Neural progenitor cell (in vitro differentiated cells): ENCODE measurements at regions not wholly inside any gene's neighbourhood (a gene's known extent, or its start where the extent isn't known, plus 50 kb on each side); places are given as distances from the start of the nearest gene placed in this dataset.

ENCODE experiments used
- DNase-seq: peaks from one replicate; pipeline ENCODE4 v3.0.0-alpha.2; 2016; ENCODE audit warnings: low spot score
- H2AFZ ChIP-seq: fragments of 200-600 bp; sonication (generic); replicated peaks from 2 replicates; pipeline ENCODE4 v1.6.1; 2016; ENCODE audit warnings: antibody characterized with exemption
- H3F3A ChIP-seq: fragments of 200-600 bp; sonication (generic); 2 replicates; pipeline ENCODE4 v1.6.1; 2016; ENCODE audit warnings: antibody characterized with exemption, low read depth
- H3K27ac ChIP-seq: fragments of 200-600 bp; sonication (generic); 2 replicates; pipeline ENCODE4 v1.5.1; 2016; ENCODE audit warnings: mild to moderate bottlenecking
- H3K27me3 ChIP-seq: fragments of 200-600 bp; sonication (generic); 2 replicates; pipeline ENCODE4 v1.6.1; 2016; ENCODE audit warnings: mild to moderate bottlenecking, moderate library complexity
- H3K36me3 ChIP-seq: fragments of 200-600 bp; sonication (generic); 2 replicates; pipeline ENCODE4 v1.5.1; 2016
- H3K4me1 ChIP-seq: fragments of 200-600 bp; sonication (generic); 2 replicates; pipeline ENCODE4 v1.6.1; 2016; ENCODE audit warnings: mixed run types
- H3K4me2 ChIP-seq: fragments of 200-600 bp; sonication (generic); 2 replicates; pipeline ENCODE4 v1.6.1; 2016
- H3K4me3 ChIP-seq: fragments of 200-600 bp; sonication (generic); 2 replicates; pipeline ENCODE4 v1.5.1; 2016
- H3K79me2 ChIP-seq: fragments of 200-600 bp; sonication (generic); 2 replicates; pipeline ENCODE4 v1.6.1; 2016; ENCODE audit warnings: low read depth
- H3K9ac ChIP-seq: fragments of 200-600 bp; sonication (generic); 2 replicates; pipeline ENCODE4 v1.6.1; 2016
- H3K9me3 ChIP-seq: fragments of 200-600 bp; sonication (generic); 2 replicates; pipeline ENCODE4 v1.5.1; 2016; ENCODE audit warnings: low read depth
- H4K20me1 ChIP-seq: fragments of 200-600 bp; sonication (generic); 2 replicates; pipeline ENCODE4 v1.6.1; 2016; ENCODE audit warnings: low read depth
- H3K27ac Mint-ChIP-seq: 3 replicates; pipeline ENCODE4 v1.8.0; 2021; ENCODE audit warnings: mixed read lengths
- H3K27me3 Mint-ChIP-seq: 2 replicates; pipeline ENCODE4 v1.8.0; 2022; ENCODE audit warnings: low read depth, mild to moderate bottlenecking, inconsistent platforms, moderate library complexity, mixed read lengths; ENCODE audit not compliant: insufficient read depth
- H3K36me3 Mint-ChIP-seq: 3 replicates; pipeline ENCODE4 v1.8.0; 2021; ENCODE audit warnings: mixed read lengths
- H3K4me1 Mint-ChIP-seq: 3 replicates; pipeline ENCODE4 v1.8.0; 2021; ENCODE audit warnings: mixed read lengths
- H3K4me3 Mint-ChIP-seq: 3 replicates; pipeline ENCODE4 v1.8.0; 2021; ENCODE audit warnings: mild to moderate bottlenecking, moderate library complexity, mixed read lengths
- H3K9me3 Mint-ChIP-seq: 3 replicates; pipeline ENCODE4 v1.8.0; 2020; ENCODE audit warnings: mixed read lengths
- EZH2 ChIP-seq: fragments of 200-600 bp; sonication (generic); IDR thresholded peaks from 2 replicates; pipeline ENCODE4 v1.6.1; 2017; ENCODE audit warnings: antibody characterized with exemption, mild to moderate bottlenecking, moderate library complexity
- EZH2phosphoT487 ChIP-seq: fragments of 200-600 bp; sonication (generic); IDR thresholded peaks from 2 replicates; pipeline ENCODE4 v1.6.1; 2017; ENCODE audit warnings: antibody characterized with exemption
- TF ChIP-seq, protein P1 (sequence below): fragments of 200-600 bp; sonication (generic); IDR thresholded peaks from 2 replicates; pipeline ENCODE4 v1.5.1; 2017; ENCODE audit warnings: antibody characterized with exemption, mild to moderate bottlenecking

DNA sequence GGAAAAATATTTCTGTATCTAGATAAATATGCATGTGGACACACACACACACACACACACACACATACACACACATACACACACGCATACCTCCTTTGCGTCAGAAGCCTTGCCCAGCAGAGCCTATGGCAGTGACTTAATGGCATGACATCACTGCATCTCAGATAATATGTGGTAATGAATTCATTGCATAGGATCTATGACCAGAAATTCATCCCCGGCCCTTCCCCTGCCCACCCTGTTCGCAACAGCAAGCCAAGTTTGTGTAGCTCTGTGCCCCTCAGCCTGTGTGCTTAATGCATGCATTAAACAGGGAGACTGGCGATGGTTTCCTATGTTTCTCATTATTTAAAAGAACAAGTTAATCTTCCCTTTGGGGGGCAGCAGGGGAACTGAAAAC, 120.7 kb downstream of the NKX6-1 start:
- Mint-ChIP-seq H3K27ac (no peak overlapping the region), H3K27me3 (peaks cover 59% of the 10 kb centered on the region), H3K9me3 (peaks cover 2% of the 10 kb centered on the region), H3K4me1 (peaks cover 25% of the 10 kb centered on the region), H3K36me3 (no peaks in the 10 kb centered on the region), H3K4me3 (peak overlapping the region; percentile 48)
- no peaks in the 10 kb centered on the region for H3K9me3 ChIP-seq
- TF ChIP-seq EZH2phosphoT487 (no peak), EZH2 (no peak)
- TF ChIP-seq, protein P1, sequence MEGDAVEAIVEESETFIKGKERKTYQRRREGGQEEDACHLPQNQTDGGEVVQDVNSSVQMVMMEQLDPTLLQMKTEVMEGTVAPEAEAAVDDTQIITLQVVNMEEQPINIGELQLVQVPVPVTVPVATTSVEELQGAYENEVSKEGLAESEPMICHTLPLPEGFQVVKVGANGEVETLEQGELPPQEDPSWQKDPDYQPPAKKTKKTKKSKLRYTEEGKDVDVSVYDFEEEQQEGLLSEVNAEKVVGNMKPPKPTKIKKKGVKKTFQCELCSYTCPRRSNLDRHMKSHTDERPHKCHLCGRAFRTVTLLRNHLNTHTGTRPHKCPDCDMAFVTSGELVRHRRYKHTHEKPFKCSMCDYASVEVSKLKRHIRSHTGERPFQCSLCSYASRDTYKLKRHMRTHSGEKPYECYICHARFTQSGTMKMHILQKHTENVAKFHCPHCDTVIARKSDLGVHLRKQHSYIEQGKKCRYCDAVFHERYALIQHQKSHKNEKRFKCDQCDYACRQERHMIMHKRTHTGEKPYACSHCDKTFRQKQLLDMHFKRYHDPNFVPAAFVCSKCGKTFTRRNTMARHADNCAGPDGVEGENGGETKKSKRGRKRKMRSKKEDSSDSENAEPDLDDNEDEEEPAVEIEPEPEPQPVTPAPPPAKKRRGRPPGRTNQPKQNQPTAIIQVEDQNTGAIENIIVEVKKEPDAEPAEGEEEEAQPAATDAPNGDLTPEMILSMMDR = no peak
- H3K79me2 ChIP-seq = no peaks in the 10 kb centered on the region
- H3K4me1 ChIP-seq = peaks cover 48% of the 10 kb centered on the region
- peaks cover 38% of the 10 kb centered on the region for H3F3A ChIP-seq
- peak overlapping the region; percentile 25 for H3K4me3 ChIP-seq
- peak overlapping the region; percentile 75 for H3K4me2 ChIP-seq
- H4K20me1 ChIP-seq = peaks cover 13% of the 10 kb centered on the region
- peaks cover 80% of the 10 kb centered on the region for H3K27me3 ChIP-seq
- no peak overlapping the region for H2AFZ ChIP-seq
- H3K36me3 ChIP-seq = no peaks in the 10 kb centered on the region
- no peak overlapping the region for H3K9ac ChIP-seq
- DNase-seq = peak; percentile 36
- H3K27ac ChIP-seq = no peak overlapping the region

DNA sequence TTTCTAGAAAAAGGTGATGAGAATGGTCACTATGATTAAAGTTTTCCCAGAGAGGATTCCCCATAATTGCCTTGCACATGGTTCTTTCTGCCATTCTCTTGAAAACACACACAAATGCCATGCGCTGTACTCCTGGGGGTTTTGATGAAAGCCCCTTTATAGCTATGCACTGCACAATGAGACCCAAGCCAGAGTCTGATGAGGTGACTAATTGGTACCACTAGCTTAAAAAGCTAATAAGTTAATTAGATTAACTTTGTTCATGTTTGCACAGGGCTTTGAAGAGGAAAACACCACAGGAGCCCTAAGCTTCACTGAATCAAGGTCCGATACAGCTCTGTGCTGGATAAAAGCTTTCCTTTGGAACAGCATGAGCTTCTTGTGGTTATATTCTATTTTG, 132.2 kb downstream of the NKX6-1 start:
- H3F3A ChIP-seq = peaks cover 25% of the 10 kb centered on the region
- H2AFZ ChIP-seq = no peak overlapping the region
- peaks cover 23% of the 10 kb centered on the region for H3K27me3 Mint-ChIP-seq
- no peaks in the 10 kb centered on the region for H3K79me2 ChIP-seq
- TF ChIP-seq, protein P1 = no peak
- peak; percentile 100 for TF ChIP-seq EZH2phosphoT487
- peaks cover 80% of the 10 kb centered on the region for H3K27me3 ChIP-seq
- H3K4me1 Mint-ChIP-seq = peaks cover 34% of the 10 kb centered on the region
- no peak overlapping the region for H3K4me3 Mint-ChIP-seq
- no peak overlapping the region for H3K9ac ChIP-seq
- H3K9me3 Mint-ChIP-seq = peaks cover 14% of the 10 kb centered on the region
- H3K27ac ChIP-seq = no peak overlapping the region
- peaks cover 1% of the 10 kb centered on the region for H3K36me3 Mint-ChIP-seq
- H3K9me3 ChIP-seq = no peaks in the 10 kb centered on the region
- no peaks in the 10 kb centered on the region for H3K36me3 ChIP-seq
- H3K4me3 ChIP-seq = no peak overlapping the region
- H3K4me2 ChIP-seq = peak overlapping the region; percentile 65
- H3K4me1 ChIP-seq = peaks cover 34% of the 10 kb centered on the region
- peak; percentile 85 for DNase-seq
- no peak overlapping the region for H3K27ac Mint-ChIP-seq
- peaks cover 6% of the 10 kb centered on the region for H4K20me1 ChIP-seq

DNA sequence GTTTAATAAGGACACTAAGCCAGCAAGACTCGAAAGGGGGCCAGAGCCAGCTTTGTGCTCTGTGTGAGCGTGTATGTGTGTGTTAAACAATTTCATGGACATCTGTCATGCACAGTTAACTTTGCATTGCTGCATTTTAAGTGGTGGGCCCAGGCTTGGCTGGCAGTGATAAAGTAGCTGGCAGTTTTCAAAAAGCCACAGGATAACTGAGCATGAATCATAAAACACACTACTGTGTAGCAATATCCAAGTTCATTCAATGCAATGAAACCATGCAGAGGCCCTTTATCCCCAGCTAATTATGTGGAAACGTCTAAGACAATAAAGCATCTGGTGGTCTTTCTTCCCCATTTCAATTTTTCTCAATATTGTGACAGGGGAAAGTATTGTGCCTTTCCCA, 132.9 kb downstream of the NKX6-1 start:
- no peak overlapping the region for H3K9ac ChIP-seq
- no peak overlapping the region for H3K27ac ChIP-seq
- no peak overlapping the region for H3K4me3 ChIP-seq
- no peak for TF ChIP-seq EZH2phosphoT487
- TF ChIP-seq EZH2 = no peak
- TF ChIP-seq, protein P1 = no peak
- peaks cover 6% of the 10 kb centered on the region for H4K20me1 ChIP-seq
- peak overlapping the region; percentile 65 for H3K4me2 ChIP-seq
- Mint-ChIP-seq H3K27me3 (peaks cover 23% of the 10 kb centered on the region), H3K4me3 (peak overlapping the region; percentile 21), H3K4me1 (peaks cover 34% of the 10 kb centered on the region), H3K36me3 (peaks cover 1% of the 10 kb centered on the region), H3K27ac (no peak overlapping the region), H3K9me3 (peaks cover 22% of the 10 kb centered on the region)
- peaks cover 34% of the 10 kb centered on the region for H3K4me1 ChIP-seq
- peaks cover 79% of the 10 kb centered on the region for H3K27me3 ChIP-seq
- no peak for DNase-seq
- H3K9me3 ChIP-seq = peaks cover 2% of the 10 kb centered on the region
- peaks cover 25% of the 10 kb centered on the region for H3F3A ChIP-seq
- H2AFZ ChIP-seq = no peak overlapping the region
- no peaks in the 10 kb centered on the region for H3K36me3 ChIP-seq
- H3K79me2 ChIP-seq = no peaks in the 10 kb centered on the region
